Calu3 (cell line): ENCODE measurements at regions not wholly inside any gene's neighbourhood (a gene's known extent, or its start where the extent isn't known, plus 50 kb on each side); places are given as distances from the start of the nearest gene placed in this dataset.

Source experiments
- BruUV-seq: library from RNA; stranded (reverse); fragments of 400-500 nt; replicated peaks from 2 replicates; lab custom pipeline; 2021; lab: Mats Ljungman, UMichigan
- CTCF ChIA-PET: fragments of 300-600 bp; sonication (Branson Sonifier 250); formaldehyde crosslinking; loops from one replicate; lab custom pipeline; 2022; ENCODE audit warnings: antibody characterized with exemption; lab: Charles Lee
- DNase-seq: peaks from one replicate; pipeline ENCODE4 v3.0.0; 2022
- H3K27ac Mint-ChIP-seq: one replicate; pipeline ENCODE4 v1.8.0; 2022; ENCODE audit warnings: mixed read lengths; ENCODE audit not compliant: unreplicated experiment
- H3K27me3 Mint-ChIP-seq: one replicate; pipeline ENCODE4 v1.8.0; 2022; ENCODE audit warnings: mixed read lengths; ENCODE audit not compliant: unreplicated experiment
- H3K36me3 Mint-ChIP-seq: one replicate; pipeline ENCODE4 v1.8.0; 2022; ENCODE audit warnings: mild to moderate bottlenecking, moderate library complexity, mixed read lengths; ENCODE audit not compliant: insufficient read depth, unreplicated experiment
- H3K4me1 Mint-ChIP-seq: one replicate; pipeline ENCODE4 v1.8.0; 2022; ENCODE audit warnings: mild to moderate bottlenecking, low read depth, mixed read lengths; ENCODE audit not compliant: unreplicated experiment
- H3K4me3 Mint-ChIP-seq: one replicate; pipeline ENCODE4 v1.8.0; 2022; ENCODE audit warnings: mild to moderate bottlenecking, low read depth, moderate library complexity, mixed read lengths; ENCODE audit not compliant: unreplicated experiment
- H3K9me3 Mint-ChIP-seq: one replicate; pipeline ENCODE4 v1.8.0; 2022; ENCODE audit warnings: low read depth, mixed read lengths; ENCODE audit not compliant: unreplicated experiment
- intact Hi-C: fragments of 100-400 bp; cut with micrococcal nuclease; formaldehyde crosslinking; loops from one replicate; pipeline ENCODE4 v1.10.0; 2022; ENCODE audit not compliant: unreplicated experiment
- TF ChIP-seq, protein P1 (sequence below): fragments of 200-600 bp; IDR thresholded peaks from one replicate; pipeline ENCODE4 v1.8.0; 2022; ENCODE audit warnings: antibody characterized with exemption; ENCODE audit not compliant: unreplicated experiment

DNA sequence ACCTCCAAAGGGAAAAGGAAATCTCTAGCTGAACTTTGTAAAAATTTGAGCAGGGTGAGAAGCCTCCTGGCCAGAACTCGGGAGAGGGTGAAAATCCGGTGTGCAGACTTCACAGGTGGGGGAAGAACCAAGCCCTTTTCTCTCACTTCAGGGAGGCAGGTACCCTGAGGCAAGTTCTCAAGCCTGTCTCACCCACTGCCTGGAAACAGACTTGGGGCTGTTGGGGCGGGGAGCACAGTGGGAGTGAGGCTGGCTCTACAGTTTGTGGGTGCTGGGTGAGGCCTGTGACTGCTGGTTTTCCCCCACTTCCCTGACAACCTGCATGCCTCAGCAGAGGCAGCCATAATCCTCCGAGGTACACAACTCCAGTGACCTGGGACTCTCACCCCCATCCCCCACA is 187.1 kb downstream of the KIF4B start:
- Mint-ChIP-seq H3K27me3 (no peaks in the 10 kb centered on the region), H3K36me3 (no peaks in the 10 kb centered on the region), H3K4me3 (no peak overlapping the region), H3K4me1 (no peaks in the 10 kb centered on the region), H3K9me3 (peaks cover 17% of the 10 kb centered on the region), H3K27ac (no peak overlapping the region)
- TF ChIP-seq, protein P1, sequence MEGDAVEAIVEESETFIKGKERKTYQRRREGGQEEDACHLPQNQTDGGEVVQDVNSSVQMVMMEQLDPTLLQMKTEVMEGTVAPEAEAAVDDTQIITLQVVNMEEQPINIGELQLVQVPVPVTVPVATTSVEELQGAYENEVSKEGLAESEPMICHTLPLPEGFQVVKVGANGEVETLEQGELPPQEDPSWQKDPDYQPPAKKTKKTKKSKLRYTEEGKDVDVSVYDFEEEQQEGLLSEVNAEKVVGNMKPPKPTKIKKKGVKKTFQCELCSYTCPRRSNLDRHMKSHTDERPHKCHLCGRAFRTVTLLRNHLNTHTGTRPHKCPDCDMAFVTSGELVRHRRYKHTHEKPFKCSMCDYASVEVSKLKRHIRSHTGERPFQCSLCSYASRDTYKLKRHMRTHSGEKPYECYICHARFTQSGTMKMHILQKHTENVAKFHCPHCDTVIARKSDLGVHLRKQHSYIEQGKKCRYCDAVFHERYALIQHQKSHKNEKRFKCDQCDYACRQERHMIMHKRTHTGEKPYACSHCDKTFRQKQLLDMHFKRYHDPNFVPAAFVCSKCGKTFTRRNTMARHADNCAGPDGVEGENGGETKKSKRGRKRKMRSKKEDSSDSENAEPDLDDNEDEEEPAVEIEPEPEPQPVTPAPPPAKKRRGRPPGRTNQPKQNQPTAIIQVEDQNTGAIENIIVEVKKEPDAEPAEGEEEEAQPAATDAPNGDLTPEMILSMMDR = no peak
- intact Hi-C loops = no loop called here
- CTCF ChIA-PET = no interaction called here
- no peak for DNase-seq
- BruUV-seq = no TSS peak

DNA sequence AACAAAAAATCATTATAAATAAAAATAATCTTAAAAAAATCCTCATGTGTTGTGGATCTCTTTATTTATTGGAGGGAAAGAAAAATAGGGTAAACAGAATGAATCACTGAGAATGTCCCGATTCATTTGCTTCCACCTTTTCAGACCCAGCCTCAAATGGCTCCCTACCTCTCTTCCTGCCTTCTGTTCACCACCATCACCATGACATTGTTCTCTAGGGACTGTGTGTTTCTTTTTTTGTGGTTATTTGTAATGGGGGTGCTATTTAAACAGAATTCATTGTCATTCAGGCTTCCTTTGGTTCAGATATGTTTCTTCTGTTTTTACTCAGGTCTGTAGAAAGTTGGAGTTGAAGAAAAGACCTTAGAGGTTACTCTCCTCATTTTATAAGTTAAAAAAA is 198.2 kb downstream of the KIF4B start:
- CTCF ChIA-PET = no interaction called here
- Mint-ChIP-seq H3K27me3 (no peaks in the 10 kb centered on the region), H3K36me3 (no peaks in the 10 kb centered on the region), H3K4me1 (no peaks in the 10 kb centered on the region), H3K4me3 (no peak overlapping the region), H3K27ac (no peak overlapping the region), H3K9me3 (peaks cover 2% of the 10 kb centered on the region)
- intact Hi-C loops = no loop called here
- no peak for DNase-seq
- BruUV-seq = no TSS peak
- TF ChIP-seq, protein P1 = no peak

- no peaks in the 10 kb centered on the region for H3K4me1 Mint-ChIP-seq
- intact Hi-C loops = no loop called here
- no peak for DNase-seq
- BruUV-seq = no TSS peak
- CTCF ChIA-PET = no interaction called here
- TF ChIP-seq, protein P1 = no peak
- H3K36me3 Mint-ChIP-seq = no peaks in the 10 kb centered on the region
- H3K27me3 Mint-ChIP-seq = no peaks in the 10 kb centered on the region
- no peak overlapping the region for H3K27ac Mint-ChIP-seq
- no peak overlapping the region for H3K4me3 Mint-ChIP-seq
- peaks cover 3% of the 10 kb centered on the region for H3K9me3 Mint-ChIP-seq
Observed at GRCh38 chr5:155222393-155222792, 208.8 kb downstream of the KIF4B start.

DNA sequence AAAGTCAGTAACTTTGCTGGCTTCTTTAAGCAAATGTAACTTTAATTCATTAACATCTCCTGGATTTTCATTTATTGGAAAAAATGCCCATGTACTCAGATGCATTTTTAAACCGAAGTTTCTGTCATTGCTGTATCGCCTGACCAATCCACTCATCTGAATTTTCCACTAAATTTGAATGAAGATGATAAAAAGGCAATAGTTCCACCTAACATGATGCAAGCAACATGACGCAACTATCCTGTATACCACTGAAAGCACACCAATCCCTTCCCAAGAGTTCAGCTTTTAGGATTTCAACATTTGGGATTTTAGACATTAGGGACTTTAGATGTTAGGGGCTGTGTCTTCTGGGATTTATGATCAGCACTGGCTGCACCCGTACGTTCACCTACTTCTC is 215.6 kb downstream of the KIF4B start:
- BruUV-seq = no TSS peak
- intact Hi-C loops = no loop called here
- H3K9me3 Mint-ChIP-seq = peaks cover under 1% of the 10 kb centered on the region
- H3K4me3 Mint-ChIP-seq = no peak overlapping the region
- DNase-seq = no peak
- TF ChIP-seq, protein P1 = no peak
- CTCF ChIA-PET = no interaction called here
- H3K4me1 Mint-ChIP-seq = no peaks in the 10 kb centered on the region
- H3K36me3 Mint-ChIP-seq = no peaks in the 10 kb centered on the region
- H3K27ac Mint-ChIP-seq = no peak overlapping the region
- H3K27me3 Mint-ChIP-seq = no peaks in the 10 kb centered on the region
